ENCODE measurements at regions not wholly inside any gene's neighbourhood (a gene's known extent, or its start where the extent isn't known, plus 50 kb on each side); places are given as distances from the start of the nearest gene placed in this dataset.

GRCh38 chr17:33816036-33816435 is 439.0 kb upstream of the CCL2 start:
- TF ChIP-seq ESRRG (CRISPR knock-in tag; IDR thresholded peaks at IDR 0.05) (no peak), ISL1 (CRISPR knock-in tag; IDR thresholded peaks at IDR 0.05) (no peak), PATZ1 (CRISPR knock-in tag; IDR thresholded peaks at IDR 0.05; ENCODE audit: borderline replicate concordance) (no peak), SNAI2 (CRISPR knock-in tag; IDR thresholded peaks at IDR 0.05) (no peak), ZNF8 (CRISPR knock-in tag; IDR thresholded peaks at IDR 0.05) (no peak), ARNTL (CRISPR knock-in tag; IDR thresholded peaks at IDR 0.05; ENCODE audit: borderline replicate concordance, low read depth) (no peak), CSDC2 (CRISPR knock-in tag; IDR thresholded peaks at IDR 0.05) (no peak), RARB (CRISPR knock-in tag; IDR thresholded peaks at IDR 0.05) (no peak), CSRNP3 (CRISPR knock-in tag; IDR thresholded peaks at IDR 0.05) (no peak), TOX (CRISPR knock-in tag; IDR thresholded peaks at IDR 0.05; ENCODE audit: borderline replicate concordance) (no peak), ZNF70 (CRISPR knock-in tag; IDR thresholded peaks at IDR 0.05) (no peak), ZNF565 (CRISPR knock-in tag; conservative IDR thresholded peaks at IDR 0.05; ENCODE audit: low read depth) (no peak), ZFP3 (CRISPR knock-in tag; IDR thresholded peaks at IDR 0.05) (no peak), ZFP30 (CRISPR knock-in tag; IDR thresholded peaks at IDR 0.05) (no peak), OSR1 (CRISPR knock-in tag; IDR thresholded peaks at IDR 0.05) (no peak), ZC3H10 (CRISPR knock-in tag; IDR thresholded peaks at IDR 0.05) (no peak), POU6F1 (CRISPR knock-in tag; IDR thresholded peaks at IDR 0.05; ENCODE audit: borderline replicate concordance, low read depth) (no peak), TCF4 (CRISPR knock-in tag; IDR thresholded peaks at IDR 0.05; ENCODE audit: borderline replicate concordance) (no peak), BACH2 (CRISPR knock-in tag; IDR thresholded peaks at IDR 0.05; ENCODE audit: borderline replicate concordance) (no peak)
- TF ChIP-seq, protein P1, sequence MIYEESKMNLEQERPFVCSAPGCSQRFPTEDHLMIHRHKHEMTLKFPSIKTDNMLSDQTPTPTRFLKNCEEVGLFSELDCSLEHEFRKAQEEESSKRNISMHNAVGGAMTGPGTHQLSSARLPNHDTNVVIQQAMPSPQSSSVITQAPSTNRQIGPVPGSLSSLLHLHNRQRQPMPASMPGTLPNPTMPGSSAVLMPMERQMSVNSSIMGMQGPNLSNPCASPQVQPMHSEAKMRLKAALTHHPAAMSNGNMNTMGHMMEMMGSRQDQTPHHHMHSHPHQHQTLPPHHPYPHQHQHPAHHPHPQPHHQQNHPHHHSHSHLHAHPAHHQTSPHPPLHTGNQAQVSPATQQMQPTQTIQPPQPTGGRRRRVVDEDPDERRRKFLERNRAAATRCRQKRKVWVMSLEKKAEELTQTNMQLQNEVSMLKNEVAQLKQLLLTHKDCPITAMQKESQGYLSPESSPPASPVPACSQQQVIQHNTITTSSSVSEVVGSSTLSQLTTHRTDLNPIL (CRISPR knock-in tag; IDR thresholded peaks at IDR 0.05; ENCODE audit: low read depth) = no peak
- no peak for ATAC-seq

DNA sequence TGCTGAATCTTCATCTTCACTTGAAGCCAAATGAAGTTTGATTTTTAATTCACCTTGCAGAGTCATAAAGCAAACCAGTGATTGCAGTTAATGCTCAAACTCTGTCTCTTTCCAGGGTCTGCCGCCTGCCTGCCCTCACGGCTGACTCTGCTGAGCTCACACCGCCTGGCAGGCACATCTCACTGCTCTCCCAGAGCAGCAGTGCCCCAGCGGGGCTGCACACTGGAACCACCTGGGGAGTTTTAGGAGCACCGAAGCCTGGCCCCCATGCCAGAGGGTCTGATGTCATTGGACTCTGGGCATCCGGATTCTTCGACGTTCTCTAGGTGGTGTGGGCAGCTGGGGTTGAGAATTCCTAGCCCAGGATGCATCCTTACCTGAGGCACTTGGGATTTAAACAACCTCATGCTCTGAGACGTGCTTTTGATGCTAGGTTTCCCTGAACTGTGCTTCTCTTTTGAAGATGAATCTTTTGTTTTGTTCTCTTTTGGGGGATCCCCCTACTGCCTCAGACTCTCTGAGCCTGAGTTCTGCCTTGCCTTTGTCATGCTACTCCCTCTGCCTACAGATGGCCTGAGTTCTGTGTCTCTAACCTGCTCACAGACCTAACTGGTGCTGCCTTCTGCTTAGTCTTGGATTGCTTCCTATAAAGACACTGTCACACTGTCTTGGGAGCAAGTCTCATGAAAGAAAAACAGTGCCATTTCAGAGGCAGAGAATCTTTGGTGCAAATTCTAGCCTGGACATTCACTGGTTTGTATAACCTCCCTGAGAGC is 438.1 kb upstream of the CCL2 start:
- no peak for TF ChIP-seq PATZ1 (CRISPR knock-in tag; IDR thresholded peaks at IDR 0.05; ENCODE audit: borderline replicate concordance)
- no peak for TF ChIP-seq BACH2 (CRISPR knock-in tag; IDR thresholded peaks at IDR 0.05; ENCODE audit: borderline replicate concordance)
- ATAC-seq = no peak

DNA sequence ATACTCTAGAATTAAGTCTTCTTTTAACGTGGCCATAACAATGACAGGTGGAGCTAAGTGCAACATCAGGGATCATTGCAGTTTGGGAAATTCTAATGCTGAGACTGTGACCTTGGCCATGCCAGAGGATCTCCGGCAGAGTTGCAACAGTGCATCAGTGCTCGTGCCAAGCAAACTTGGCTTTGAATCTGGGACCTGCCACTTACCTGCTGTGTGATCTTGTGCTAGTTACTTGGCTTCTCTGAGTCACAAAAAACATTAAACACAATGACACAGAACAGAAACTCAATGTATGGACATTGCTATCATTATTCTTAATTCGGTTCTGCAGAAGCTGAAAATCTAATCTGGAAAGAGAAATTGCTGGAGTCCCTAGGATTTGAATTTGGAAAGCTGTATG is 435.5 kb upstream of the CCL2 start:
- no peak for ATAC-seq
- TF ChIP-seq POU6F1 (CRISPR knock-in tag; IDR thresholded peaks at IDR 0.05; ENCODE audit: borderline replicate concordance, low read depth) = no peak
- TF ChIP-seq CSRNP3 (CRISPR knock-in tag; IDR thresholded peaks at IDR 0.05) = no peak
- no peak for TF ChIP-seq ISL1 (CRISPR knock-in tag; IDR thresholded peaks at IDR 0.05)
- TF ChIP-seq ZC3H10 (CRISPR knock-in tag; IDR thresholded peaks at IDR 0.05) = no peak
- no peak for TF ChIP-seq CSDC2 (CRISPR knock-in tag; IDR thresholded peaks at IDR 0.05)
